Caki2 (cell line): ENCODE measurements at regions not wholly inside any gene's neighbourhood (a gene's known extent, or its start where the extent isn't known, plus 50 kb on each side); places are given as distances from the start of the nearest gene placed in this dataset.

Source experiments
- DNase-seq: peaks from one replicate; pipeline ENCODE4 v3.0.0-alpha.2; 2015; ENCODE audit warnings: low read depth
- in situ Hi-C: cut with HindIII; loops from 2 replicates; pipeline ENCODE4 v1.10.0; 2016; ENCODE audit warnings: low sequenced_read_pairs, low pct_unique_long_range_greater_than_20kb, mixed read lengths

GRCh38 chr11:70876685-70877084 lies 375.7 kb downstream of the SHANK2 start:
- DNase-seq, result no peak
- in situ Hi-C loops, result no loop called here

DNA sequence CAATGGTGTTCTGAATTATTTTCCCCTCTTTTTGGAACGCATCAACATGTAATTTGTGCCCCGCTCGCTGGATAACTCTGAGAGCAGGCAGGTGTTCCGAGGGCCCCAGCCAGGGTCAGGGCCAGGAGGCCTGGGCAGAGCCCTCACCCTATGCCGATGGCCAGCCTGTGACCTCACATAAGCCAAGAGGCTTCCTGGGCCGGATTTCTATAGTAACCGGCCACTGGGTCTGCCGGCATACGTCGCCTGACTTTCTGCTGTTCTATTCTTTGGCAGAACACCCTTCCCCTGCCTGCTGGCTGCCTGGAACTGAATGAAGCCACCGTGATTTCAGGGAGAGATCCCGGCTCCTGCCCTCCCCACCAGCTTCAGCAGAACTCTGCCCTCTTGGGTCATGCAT lies 375.2 kb downstream of the SHANK2 start:
- no peak for DNase-seq
- in situ Hi-C loops, result no loop called here

GRCh38 chr11:70878366-70878765 lies 374.0 kb downstream of the SHANK2 start:
- no peak for DNase-seq
- in situ Hi-C loops, result no loop called here

DNA sequence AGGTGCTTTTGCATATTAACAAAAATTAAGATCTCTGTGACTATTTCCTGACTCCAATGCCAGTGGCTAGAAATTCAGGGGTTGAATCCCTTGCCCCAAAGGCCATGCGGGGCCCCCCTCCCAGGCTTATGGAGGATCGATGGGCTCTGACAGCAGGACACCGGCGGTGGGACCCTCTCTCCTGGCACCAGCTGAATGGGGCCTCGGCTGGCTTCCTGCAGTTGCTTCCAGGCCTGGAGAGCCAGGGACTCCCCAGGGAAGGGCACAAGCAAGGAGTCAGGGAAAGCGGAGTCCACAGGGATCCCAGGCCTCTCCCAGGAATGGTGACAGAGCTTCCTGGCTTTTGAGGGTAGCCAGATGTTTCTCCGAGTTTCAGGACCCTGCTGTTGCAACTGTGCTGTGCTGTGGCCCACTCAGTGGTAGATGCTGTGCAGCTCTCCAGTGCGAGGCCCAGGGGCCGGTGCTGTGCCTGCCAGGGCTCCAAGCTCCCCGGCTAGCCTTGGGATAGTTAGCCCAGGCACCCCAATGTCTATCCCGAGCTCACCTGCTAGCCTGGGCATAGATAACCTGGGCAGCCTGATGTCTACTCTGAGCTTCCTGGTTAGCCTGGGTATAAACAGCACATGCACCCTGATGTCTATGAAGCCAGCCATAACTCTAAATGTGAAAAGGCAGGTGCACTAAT lies 372.6 kb downstream of the SHANK2 start:
- DNase-seq, result no peak
- in situ Hi-C loops, result no loop called here

- in situ Hi-C loops, result no loop called here
- DNase-seq, result no peak
These were observed 372.0 kb downstream of the SHANK2 start for GRCh38 chr11:70880416-70880815.

DNA sequence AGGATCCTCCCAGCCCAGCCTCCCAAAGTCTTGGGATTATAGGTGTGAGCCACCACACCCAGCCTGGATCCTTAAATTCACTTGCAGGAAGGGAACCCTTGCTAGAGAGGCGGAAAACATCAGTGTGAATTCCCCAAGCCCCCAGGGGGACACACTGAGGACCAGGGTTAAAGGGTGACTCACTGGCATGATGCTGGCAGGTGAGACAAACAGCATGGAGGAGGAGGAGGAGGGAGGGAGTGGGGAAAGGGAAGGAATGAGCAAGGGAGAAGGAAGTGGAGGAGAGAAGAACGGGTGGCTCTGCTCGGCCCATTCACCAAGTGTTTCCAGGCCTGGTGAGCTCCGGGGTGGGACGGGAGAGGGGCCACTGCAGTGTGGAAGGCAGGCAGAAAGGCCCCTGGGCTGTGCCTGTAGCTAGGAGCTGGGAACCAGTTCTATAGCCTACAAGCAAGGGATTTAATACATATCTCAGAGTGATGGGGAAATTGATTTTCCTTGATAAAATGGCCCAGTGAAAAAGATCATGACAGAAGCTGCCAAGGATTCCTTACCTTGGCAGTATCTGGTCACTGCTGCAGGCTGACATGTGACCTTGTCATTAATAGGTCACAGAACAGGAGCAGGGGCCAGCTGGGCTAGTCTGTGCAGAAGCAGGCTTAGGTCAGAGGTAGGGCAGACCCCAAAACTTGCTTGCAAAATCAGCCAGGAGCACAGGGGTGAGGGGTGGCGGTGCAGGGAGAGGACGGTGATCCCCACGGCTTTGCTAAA lies 370.2 kb downstream of the SHANK2 start:
- in situ Hi-C loops, result no loop called here
- DNase-seq, result no peak

- DNase-seq, result no peak
- in situ Hi-C loops, result no loop called here
These were observed 369.7 kb downstream of the SHANK2 start for GRCh38 chr11:70882716-70883085.

- in situ Hi-C loops, result no loop called here
- DNase-seq, result no peak
These were observed 368.9 kb downstream of the SHANK2 start for GRCh38 chr11:70883323-70883940.

GRCh38 chr11:70883973-70884623 lies 368.3 kb downstream of the SHANK2 start:
- in situ Hi-C loops, result no loop called here
- DNase-seq, result no peak

DNA sequence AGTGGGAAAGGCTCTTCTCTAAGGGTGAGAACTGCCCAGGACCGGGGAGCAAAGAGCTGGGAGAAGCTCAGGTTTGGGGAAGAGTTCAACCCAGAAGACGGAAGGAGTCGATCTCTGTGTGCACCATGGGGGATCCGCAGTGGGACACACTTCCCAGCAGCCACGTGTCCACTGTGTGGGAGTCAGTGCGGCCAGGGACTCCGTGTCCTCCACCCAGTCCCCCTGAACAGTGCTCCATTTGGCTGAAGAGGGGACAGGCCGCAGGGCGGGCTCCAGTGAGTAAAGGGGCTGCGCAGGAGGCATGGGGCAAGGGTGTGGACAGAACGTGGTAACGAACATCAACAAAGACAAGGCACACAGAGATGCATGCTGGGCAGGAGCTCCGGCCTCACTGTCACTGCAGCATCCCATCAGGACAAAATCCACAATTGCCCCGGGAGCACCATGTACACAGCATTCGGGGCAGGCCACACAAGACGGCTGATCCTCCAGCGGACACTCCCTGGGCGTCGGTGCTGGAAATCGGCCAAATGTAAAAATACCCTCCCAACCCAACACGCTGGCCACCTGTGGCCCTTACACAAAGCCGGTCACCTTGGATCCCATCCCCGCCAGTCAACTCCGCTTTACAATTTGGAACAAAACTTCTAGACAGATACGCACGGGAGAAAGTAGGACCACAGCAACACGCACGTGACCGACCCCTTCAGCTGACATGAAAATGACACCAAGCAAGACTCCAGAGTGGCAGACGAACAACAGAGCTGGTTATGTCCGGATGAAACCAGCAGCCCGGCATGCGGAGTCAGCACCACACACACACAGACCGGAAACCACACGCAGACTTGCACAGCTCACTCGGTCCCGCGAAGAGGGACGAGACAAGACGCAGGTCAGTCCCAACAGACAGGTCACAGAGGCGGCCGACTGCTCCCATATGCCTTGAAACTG lies 366.8 kb downstream of the SHANK2 start:
- in situ Hi-C loops, result no loop called here

GRCh38 chr11:70886256-70886655 lies 366.1 kb downstream of the SHANK2 start:
- DNase-seq, result no peak
- in situ Hi-C loops, result no loop called here

More for the DNA sequence above, 366.8 kb downstream of the SHANK2 start:
- no peak for DNase-seq

- in situ Hi-C loops, result no loop called here
- no peak for DNase-seq
These were observed 365.5 kb downstream of the SHANK2 start for GRCh38 chr11:70886676-70887541.

- in situ Hi-C loops, result no loop called here
- DNase-seq, result no peak
These were observed 364.9 kb downstream of the SHANK2 start for GRCh38 chr11:70887542-70887827.

GRCh38 chr11:70888061-70888460 lies 364.3 kb downstream of the SHANK2 start:
- DNase-seq, result no peak
- in situ Hi-C loops, result no loop called here

DNA sequence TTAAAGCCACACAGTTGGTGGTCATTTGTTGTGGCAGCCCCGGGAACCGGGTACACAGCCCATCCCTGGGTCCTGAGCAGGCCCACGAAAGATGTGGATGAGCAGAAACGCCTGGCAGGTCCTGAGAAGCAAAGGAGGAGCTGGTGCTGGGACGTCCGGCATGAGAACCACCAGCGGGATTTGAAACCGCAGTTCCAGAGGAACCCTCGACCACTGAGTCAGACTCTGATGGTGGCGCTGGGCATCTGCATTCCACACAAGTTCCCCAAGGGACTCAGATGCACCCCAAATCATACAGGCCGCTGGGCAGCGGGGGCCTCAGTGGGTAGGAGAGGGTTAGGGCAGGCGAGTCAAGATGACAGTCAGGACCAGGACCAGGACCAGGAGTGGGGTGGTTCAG lies 363.0 kb downstream of the SHANK2 start:
- DNase-seq, result no peak
- in situ Hi-C loops, result no loop called here

- in situ Hi-C loops, result no loop called here
- DNase-seq, result no peak
These were observed 360.5 kb downstream of the SHANK2 start for GRCh38 chr11:70891844-70892380.

GRCh38 chr11:70892889-70893288 lies 359.5 kb downstream of the SHANK2 start:
- DNase-seq, result no peak

More at GRCh38 chr11:70892889-70893288, 359.5 kb downstream of the SHANK2 start:
- in situ Hi-C loops, result no loop called here
